LNCaP clone FGC (cell line): ENCODE measurements at regions not wholly inside any gene's neighbourhood (a gene's known extent, or its start where the extent isn't known, plus 50 kb on each side); places are given as distances from the start of the nearest gene placed in this dataset.

ENCODE experiments used
- DNase-seq: peaks from one replicate; pipeline ENCODE4 v3.0.0-alpha.2; 2011; ENCODE audit warnings: low read depth
- H3K4me3 ChIP-seq: 2 replicates; pipeline ENCODE4 v1.5.1; 2011; ENCODE audit warnings: mild to moderate bottlenecking, low read depth, low read length, control low read depth
- CTCF ChIP-seq: IDR thresholded peaks from 2 replicates; pipeline ENCODE4 v1.5.1; 2012; ENCODE audit warnings: mild to moderate bottlenecking; ENCODE audit not compliant: control insufficient read depth, insufficient read depth; ENCODE audit errors: extremely low read depth

- DNase-seq, result no peak
- no peak overlapping the region for H3K4me3 ChIP-seq
- TF ChIP-seq CTCF, result no peak
These were observed 128.9 kb downstream of the MTPAP start for GRCh38 chr10:30219971-30220751.

GRCh38 chr10:30216821-30217220 lies 132.3 kb downstream of the MTPAP start:
- no peak for DNase-seq
- H3K4me3 ChIP-seq, result no peak overlapping the region
- no peak for TF ChIP-seq CTCF

DNA sequence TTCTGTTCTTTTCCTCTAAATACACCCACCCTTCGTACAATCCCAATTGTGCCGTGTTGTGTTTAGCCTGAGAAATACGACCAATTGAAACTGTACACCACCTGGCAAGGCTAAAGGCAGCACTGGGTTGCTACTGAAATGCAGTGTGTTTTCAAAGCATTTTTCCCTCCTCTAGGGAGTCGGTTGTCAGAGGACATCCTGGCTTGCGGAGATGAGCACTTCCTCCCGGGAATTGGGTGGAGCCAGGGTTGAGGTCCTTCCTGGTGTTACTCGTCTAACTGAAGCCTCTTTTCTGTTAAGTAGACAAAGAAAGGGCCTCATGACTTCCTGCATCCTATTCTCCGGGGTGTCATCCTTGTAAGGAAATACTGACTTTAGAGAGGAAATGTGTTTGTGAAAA lies 133.5 kb downstream of the MTPAP start:
- no peak overlapping the region for H3K4me3 ChIP-seq
- TF ChIP-seq CTCF, result no peak
- no peak for DNase-seq

DNA sequence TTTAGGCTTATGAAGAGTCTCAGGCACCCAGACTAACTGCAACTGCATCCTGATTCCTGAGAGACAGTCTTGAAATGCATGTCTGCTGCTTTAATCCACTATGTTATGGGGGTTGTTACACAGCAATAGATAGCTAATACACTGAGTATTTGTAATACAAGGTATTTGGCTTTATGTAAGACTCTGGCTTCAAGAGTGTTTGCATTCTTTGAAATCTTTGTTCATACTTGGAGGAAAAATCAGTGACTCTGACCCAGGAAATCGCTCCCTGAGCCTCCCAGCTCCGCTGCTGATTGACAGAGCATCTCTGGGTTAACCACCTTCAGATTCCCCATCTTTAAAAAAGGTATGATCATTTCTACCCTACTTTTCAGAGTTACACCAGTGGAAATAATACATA lies 133.9 kb downstream of the MTPAP start:
- H3K4me3 ChIP-seq, result no peak overlapping the region
- TF ChIP-seq CTCF, result no peak
- no peak for DNase-seq

- no peak overlapping the region for H3K4me3 ChIP-seq
- no peak for TF ChIP-seq CTCF
- DNase-seq, result no peak
These were observed 138.8 kb downstream of the MTPAP start for GRCh38 chr10:30210296-30210695.

DNA sequence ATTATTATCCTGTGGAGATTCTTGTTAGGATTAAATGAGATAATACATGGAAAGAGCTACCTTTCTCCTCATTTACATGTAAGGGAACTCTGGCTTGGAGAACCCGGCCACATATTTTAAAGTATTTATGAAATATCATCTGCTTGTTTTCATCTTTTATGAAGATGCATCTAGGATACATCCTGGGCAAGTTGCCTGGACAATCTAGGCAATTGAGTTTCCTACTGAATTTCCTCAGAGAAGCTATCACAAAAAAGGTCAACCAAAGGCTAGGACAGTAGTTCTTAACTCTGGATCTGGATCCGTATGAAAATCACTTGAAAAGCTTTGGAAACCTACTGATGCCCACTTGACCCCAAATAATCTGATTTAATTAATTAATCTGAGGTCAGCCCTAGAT lies 140.7 kb downstream of the MTPAP start:
- DNase-seq, result no peak
- no peak overlapping the region for H3K4me3 ChIP-seq
- no peak for TF ChIP-seq CTCF

DNA sequence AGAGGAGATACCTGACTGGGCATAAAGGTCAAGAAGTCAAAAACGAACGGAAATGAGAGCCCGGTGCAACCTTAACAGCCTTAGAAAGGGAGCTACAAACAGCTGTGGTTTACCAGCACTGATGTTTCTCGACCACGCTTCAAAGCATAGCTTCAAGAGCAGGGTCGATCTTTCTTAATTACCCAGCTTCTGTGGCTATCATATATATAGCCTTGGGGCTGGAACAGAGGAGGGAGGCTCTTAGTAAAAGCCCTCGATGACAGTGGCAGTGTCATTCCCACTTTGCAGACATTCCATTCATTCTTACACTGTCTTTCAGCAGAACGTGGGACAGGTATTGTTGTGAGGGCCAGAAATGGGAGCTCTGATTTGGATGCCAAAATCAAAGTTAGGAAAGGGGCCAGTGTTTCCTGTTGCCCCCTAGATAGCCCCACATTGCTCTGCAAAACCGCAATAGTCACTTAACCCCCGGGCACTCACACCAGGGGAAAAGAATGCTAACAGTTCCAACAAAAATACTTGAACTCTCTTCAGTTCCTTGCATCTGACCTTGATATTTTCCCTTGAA lies 141.5 kb downstream of the MTPAP start:
- no peak for TF ChIP-seq CTCF
- DNase-seq, result no peak
- H3K4me3 ChIP-seq, result no peak overlapping the region
